Transverse colon (tissue), 4 donors: ENCODE measurements at regions not wholly inside any gene's neighbourhood (a gene's known extent, or its start where the extent isn't known, plus 50 kb on each side); places are given as distances from the start of the nearest gene placed in this dataset.

Experiments used
- DNase-seq: peaks from one replicate; pipeline ENCODE4 v3.0.0-alpha.2; 2019
- H3K27ac ChIP-seq, 4 donors: fragments of 200-600 bp; sonication (generic); 2 replicates each; pipeline ENCODE4 v1.5.1; 2016 to 2018; ENCODE audit warnings: inconsistent platforms in 4 of 4
- H3K27me3 ChIP-seq: fragments of 200-600 bp; sonication (generic); 2 replicates; pipeline ENCODE4 v1.5.1; 2017; ENCODE audit warnings: inconsistent platforms
- H3K36me3 ChIP-seq, 4 donors: fragments of 200-600 bp; sonication (generic); 2 replicates each; pipeline ENCODE4 v1.5.1; 2017 to 2019; ENCODE audit warnings: inconsistent platforms in 4 of 4
- H3K4me1 ChIP-seq, 4 donors: fragments of 200-600 bp; sonication (generic); 2 replicates each; pipeline ENCODE4 v1.5.1; 2017 to 2020; ENCODE audit warnings: inconsistent platforms in 4 of 4
- H3K4me3 ChIP-seq, 4 donors: fragments of 200-600 bp; sonication (generic); 1 replicate in 1 of 4; 2 replicates in 3 of 4; pipeline versions ENCODE4 v1.5.1 to v1.6.1; 2017 to 2019; ENCODE audit warnings: inconsistent platforms in 4 of 4
- H3K9me3 ChIP-seq, 2 donors: fragments of 200-600 bp; sonication (generic); 2 replicates each; pipeline ENCODE4 v1.5.1; 2017 to 2019; ENCODE audit warnings: inconsistent platforms in 2 of 2
- EP300 ChIP-seq: sonication (generic); formaldehyde crosslinking; IDR thresholded peaks from one replicate; pipeline ENCODE4 v1.6.1; 2017; ENCODE audit warnings: antibody characterized with exemption, low read depth
- POLR2A ChIP-seq: fragments of 450-650 bp; IDR thresholded peaks from one replicate; pipeline ENCODE4 v1.6.1; 2016; ENCODE audit warnings: antibody characterized with exemption, mild to moderate bottlenecking, moderate library complexity
- POLR2AphosphoS5 ChIP-seq, 3 donors: sonication (generic); formaldehyde crosslinking; IDR thresholded peaks; one replicate each; pipeline ENCODE4 v1.6.1; 2016; ENCODE audit warnings: antibody characterized with exemption in 3 of 3
- WGBS, 2 donors: methylation state at CpG; one replicate each; pipeline ENCODE4 v1.1.5; 2018; ENCODE audit warnings: low coverage in 1 of 2; 5-methylcytosine and 5-hydroxymethylcytosine counted together
- in situ Hi-C, 4 donors: fragments of 200-750 bp; cut with MboI; loops; one replicate each; pipeline versions ENCODE4 v1.15.0 to v1.15.1; 2017; ENCODE audit warnings: low sequenced_read_pairs in 3 of 4, low pct_ligation_motif_present in 1 of 4, low pct_unique_long_range_greater_than_20kb in 1 of 4
- intact Hi-C: fragments of 100-400 bp; cut with DNase I; formaldehyde crosslinking; loops from one replicate; pipeline ENCODE4 v1.15.1; 2023; ENCODE audit warnings: low total_unique reads
- TF ChIP-seq, protein P1 (sequence below), 5 experiments: fragments of 200-600 bp in 3 of 5; fragments of 450-650 bp in 2 of 5; sonication (generic) in 3 of 5; IDR thresholded peaks; 1 replicate in 2 of 5; 2 replicates in 3 of 5; pipeline ENCODE4 v1.5.1; 2016 to 2017; ENCODE audit warnings: antibody characterized with exemption in 5 of 5, inconsistent platforms in 3 of 5, mild to moderate bottlenecking in 2 of 5, moderate library complexity in 1 of 5

DNA sequence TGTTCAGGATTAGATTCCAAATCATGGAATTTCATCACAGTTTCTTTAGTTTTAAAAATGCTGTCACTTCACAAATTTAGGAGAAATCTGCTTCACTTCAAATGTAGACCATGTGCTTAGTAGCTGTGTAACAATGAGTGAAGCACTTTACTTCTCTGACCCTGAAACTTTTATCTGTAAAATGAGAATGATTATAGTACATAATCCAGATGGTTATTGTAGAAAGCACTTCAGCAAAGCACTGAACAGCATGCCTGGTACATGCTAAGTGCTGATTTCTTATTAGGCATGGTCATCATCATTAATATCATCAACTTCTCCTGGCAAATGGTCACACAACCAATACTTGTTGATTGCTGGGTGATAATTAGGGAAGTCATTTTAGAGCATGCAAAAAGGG lies 705.0 kb downstream of the EPHA7 start:
- no peak for TF ChIP-seq POLR2AphosphoS5 (IDR thresholded peaks at IDR 0.05)
- no peak for TF ChIP-seq POLR2A
- TF ChIP-seq EP300 = no peak
- TF ChIP-seq, protein P1, sequence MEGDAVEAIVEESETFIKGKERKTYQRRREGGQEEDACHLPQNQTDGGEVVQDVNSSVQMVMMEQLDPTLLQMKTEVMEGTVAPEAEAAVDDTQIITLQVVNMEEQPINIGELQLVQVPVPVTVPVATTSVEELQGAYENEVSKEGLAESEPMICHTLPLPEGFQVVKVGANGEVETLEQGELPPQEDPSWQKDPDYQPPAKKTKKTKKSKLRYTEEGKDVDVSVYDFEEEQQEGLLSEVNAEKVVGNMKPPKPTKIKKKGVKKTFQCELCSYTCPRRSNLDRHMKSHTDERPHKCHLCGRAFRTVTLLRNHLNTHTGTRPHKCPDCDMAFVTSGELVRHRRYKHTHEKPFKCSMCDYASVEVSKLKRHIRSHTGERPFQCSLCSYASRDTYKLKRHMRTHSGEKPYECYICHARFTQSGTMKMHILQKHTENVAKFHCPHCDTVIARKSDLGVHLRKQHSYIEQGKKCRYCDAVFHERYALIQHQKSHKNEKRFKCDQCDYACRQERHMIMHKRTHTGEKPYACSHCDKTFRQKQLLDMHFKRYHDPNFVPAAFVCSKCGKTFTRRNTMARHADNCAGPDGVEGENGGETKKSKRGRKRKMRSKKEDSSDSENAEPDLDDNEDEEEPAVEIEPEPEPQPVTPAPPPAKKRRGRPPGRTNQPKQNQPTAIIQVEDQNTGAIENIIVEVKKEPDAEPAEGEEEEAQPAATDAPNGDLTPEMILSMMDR (IDR thresholded peaks at IDR 0.05) = no peak
- Histone ChIP-seq H3K27me3 (no peaks in the 10 kb centered on the region), H3K4me1 (no peaks in the 10 kb centered on the region), H3K9me3 (no peaks in the 10 kb centered on the region), H3K36me3 (no peaks in the 10 kb centered on the region), H3K27ac (no peak overlapping the region), H3K4me3 (no peak overlapping the region)
- DNase-seq = no peak
- in situ Hi-C loops (no loop called here), intact Hi-C loops (no loop called here)

DNA sequence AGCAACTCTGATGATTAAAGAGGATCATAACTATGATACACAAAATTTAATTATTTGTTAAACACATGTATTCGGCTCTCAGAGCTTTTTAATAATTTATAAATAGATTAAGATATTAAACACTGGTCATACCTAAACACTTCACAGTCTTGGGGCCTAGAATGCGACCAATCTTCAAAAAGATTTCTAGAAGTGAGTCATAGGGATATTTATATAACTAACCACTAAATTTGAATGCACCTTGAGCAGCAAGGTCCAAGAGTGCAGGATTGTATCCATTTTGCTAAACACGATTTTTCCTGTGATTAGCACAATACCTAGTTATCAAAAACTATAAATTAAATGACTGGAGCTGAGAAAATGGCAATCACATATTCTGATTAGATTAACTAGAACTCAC lies 709.3 kb downstream of the EPHA7 start:
- 49 to 59% methylated on average over 3 of the region's 3 CpGs for WGBS, 2 donors
- in situ Hi-C loops = no loop called here
- no peak overlapping the region for H3K27ac ChIP-seq
- no peak for DNase-seq
- H3K4me3 ChIP-seq = no peak overlapping the region
- no peaks in the 10 kb centered on the region for H3K9me3 ChIP-seq
- H3K4me1 ChIP-seq = no peaks in the 10 kb centered on the region
- intact Hi-C loops = no loop called here
- no peaks in the 10 kb centered on the region for H3K36me3 ChIP-seq
- no peaks in the 10 kb centered on the region for H3K27me3 ChIP-seq
- TF ChIP-seq, protein P1 (IDR thresholded peaks at IDR 0.05) = no peak
- TF ChIP-seq POLR2AphosphoS5 (IDR thresholded peaks at IDR 0.05) (no peak), POLR2A (no peak), EP300 (no peak)

DNA sequence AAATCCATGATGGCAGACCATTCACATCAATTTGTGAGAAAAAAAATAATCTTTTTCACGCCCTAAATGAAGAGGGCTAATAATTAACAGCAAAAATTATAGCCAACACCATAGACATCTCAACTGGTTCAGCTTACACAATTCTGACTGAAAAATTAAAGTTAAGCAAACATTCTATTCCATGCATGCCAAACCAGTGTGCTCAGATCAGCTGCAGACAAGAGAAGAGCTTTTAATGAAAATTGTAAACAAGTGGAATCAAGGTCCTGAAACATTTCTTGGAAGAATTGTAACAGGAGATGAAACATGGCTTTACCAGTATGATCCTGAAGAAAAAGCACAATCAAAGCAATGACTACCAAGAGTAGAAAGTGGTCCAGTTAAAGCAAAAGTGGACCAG lies 710.4 kb downstream of the EPHA7 start:
- Histone ChIP-seq H3K4me3 (no peak overlapping the region), H3K27me3 (no peaks in the 10 kb centered on the region), H3K4me1 (no peaks in the 10 kb centered on the region), H3K36me3 (no peaks in the 10 kb centered on the region), H3K9me3 (no peaks in the 10 kb centered on the region), H3K27ac (no peak overlapping the region)
- intact Hi-C loops (no loop called here), in situ Hi-C loops (no loop called here)
- TF ChIP-seq EP300 (no peak), POLR2AphosphoS5 (IDR thresholded peaks at IDR 0.05) (no peak), POLR2A (no peak)
- TF ChIP-seq, protein P1 (IDR thresholded peaks at IDR 0.05) = no peak
- no peak for DNase-seq
- whole genome bisulfite sequencing, 2 donors = 33 to 41% methylated on average over 1 of the region's 1 CpG

DNA sequence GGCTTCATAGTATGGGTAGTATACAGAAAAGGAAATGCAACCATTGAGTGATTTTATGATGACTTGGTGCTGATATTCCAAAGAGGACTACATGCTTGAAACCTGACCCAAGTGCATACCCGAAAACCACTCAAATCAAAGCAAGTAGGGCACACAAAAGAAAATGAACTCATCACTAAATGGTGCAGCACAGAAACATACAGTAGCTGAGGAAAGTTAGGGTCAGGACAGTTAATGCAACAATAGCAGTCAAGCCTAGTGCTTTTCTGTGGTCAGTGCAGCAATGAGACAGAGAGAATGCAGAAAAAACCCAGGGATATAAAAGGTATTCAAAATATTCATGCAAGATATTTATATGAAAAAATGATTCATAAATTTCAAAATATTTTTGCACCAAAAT lies 711.1 kb downstream of the EPHA7 start:
- no peak for DNase-seq
- in situ Hi-C loops = no loop called here
- Histone ChIP-seq H3K36me3 (no peaks in the 10 kb centered on the region), H3K27ac (no peak overlapping the region), H3K4me3 (no peak overlapping the region), H3K4me1 (no peaks in the 10 kb centered on the region), H3K9me3 (no peaks in the 10 kb centered on the region), H3K27me3 (no peaks in the 10 kb centered on the region)
- WGBS, 2 donors = 63 to 68% methylated on average over 1 of the region's 1 CpG
- TF ChIP-seq EP300 = no peak
- TF ChIP-seq, protein P1 (IDR thresholded peaks at IDR 0.05) = no peak
- no peak for TF ChIP-seq POLR2AphosphoS5 (IDR thresholded peaks at IDR 0.05)
- no peak for TF ChIP-seq POLR2A
- intact Hi-C loops = no loop called here
